ENCODE measurements at regions not wholly inside any gene's neighbourhood (a gene's known extent, or its start where the extent isn't known, plus 50 kb on each side); places are given as distances from the start of the nearest gene placed in this dataset.

DNA sequence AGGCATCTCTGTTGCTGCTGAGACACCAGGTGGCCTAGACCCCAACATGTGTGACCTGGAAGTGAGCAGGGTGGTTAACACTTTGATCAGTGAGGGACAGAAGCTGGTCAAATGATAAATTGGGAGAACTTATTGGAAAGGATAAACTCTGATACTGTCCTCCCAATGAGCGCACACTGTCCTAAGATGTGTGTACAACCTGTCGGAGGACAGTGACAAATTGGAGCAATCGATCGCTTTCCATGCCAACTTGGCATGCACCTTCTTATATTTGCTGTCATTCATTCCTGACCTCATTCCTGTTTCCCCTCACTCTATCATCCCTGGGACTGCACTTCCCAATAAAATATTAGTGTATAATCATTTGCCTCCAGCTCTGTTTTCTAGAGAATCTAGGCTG, 198.7 kb upstream of the PROK2 start:
- TF ChIP-seq, protein P1, sequence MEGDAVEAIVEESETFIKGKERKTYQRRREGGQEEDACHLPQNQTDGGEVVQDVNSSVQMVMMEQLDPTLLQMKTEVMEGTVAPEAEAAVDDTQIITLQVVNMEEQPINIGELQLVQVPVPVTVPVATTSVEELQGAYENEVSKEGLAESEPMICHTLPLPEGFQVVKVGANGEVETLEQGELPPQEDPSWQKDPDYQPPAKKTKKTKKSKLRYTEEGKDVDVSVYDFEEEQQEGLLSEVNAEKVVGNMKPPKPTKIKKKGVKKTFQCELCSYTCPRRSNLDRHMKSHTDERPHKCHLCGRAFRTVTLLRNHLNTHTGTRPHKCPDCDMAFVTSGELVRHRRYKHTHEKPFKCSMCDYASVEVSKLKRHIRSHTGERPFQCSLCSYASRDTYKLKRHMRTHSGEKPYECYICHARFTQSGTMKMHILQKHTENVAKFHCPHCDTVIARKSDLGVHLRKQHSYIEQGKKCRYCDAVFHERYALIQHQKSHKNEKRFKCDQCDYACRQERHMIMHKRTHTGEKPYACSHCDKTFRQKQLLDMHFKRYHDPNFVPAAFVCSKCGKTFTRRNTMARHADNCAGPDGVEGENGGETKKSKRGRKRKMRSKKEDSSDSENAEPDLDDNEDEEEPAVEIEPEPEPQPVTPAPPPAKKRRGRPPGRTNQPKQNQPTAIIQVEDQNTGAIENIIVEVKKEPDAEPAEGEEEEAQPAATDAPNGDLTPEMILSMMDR (IDR thresholded peaks at IDR 0.05; ENCODE audit: insufficient read depth, low read length, poor library complexity, severe bottlenecking), result no peak
- no peak for TF ChIP-seq EZH2phosphoT487 (conservative IDR thresholded peaks at IDR 0.05; ENCODE audit: low read length)

All from SU-DHL-6 (cell line).